Sigmoid colon (tissue), 6 donors: ENCODE measurements at regions not wholly inside any gene's neighbourhood (a gene's known extent, or its start where the extent isn't known, plus 50 kb on each side); places are given as distances from the start of the nearest gene placed in this dataset.
"Not testable (repeated sequence)": the region's sequence is repeated elsewhere in the genome, so short reads cannot be mapped to it uniquely, and the experiment has no call there.

Experiments
- DNase-seq: peaks from one replicate; pipeline ENCODE4 v3.0.0-alpha.2; 2019
- H3K27ac ChIP-seq, 4 donors: fragments of 200-600 bp; sonication (generic); one replicate each; pipeline ENCODE4 v1.5.1; 2016 to 2019; ENCODE audit warnings: mild to moderate bottlenecking in 1 of 4
- H3K27me3 ChIP-seq, 3 donors: fragments of 200-600 bp; sonication (generic); one replicate each; pipeline ENCODE4 v1.5.1; 2019; ENCODE audit warnings: mild to moderate bottlenecking in 1 of 3
- H3K36me3 ChIP-seq, 4 donors: fragments of 200-600 bp; sonication (generic); one replicate each; pipeline ENCODE4 v1.5.1; 2016 to 2019
- H3K4me1 ChIP-seq, 4 donors: fragments of 200-600 bp; sonication (generic); one replicate each; pipeline ENCODE4 v1.5.1; 2017 to 2019
- H3K4me3 ChIP-seq, 4 donors: fragments of 200-600 bp; sonication (generic); one replicate each; pipeline ENCODE4 v1.5.1; 2017 to 2019; ENCODE audit warnings: mild to moderate bottlenecking in 2 of 4, moderate library complexity in 1 of 4
- H3K9me3 ChIP-seq, 4 donors: fragments of 200-600 bp in 3 of 4; sonication (generic) in 3 of 4; one replicate each; pipeline versions ENCODE4 v1.5.1 to v1.6.1; 2013 to 2019
- EP300 ChIP-seq, 4 donors: sonication (generic); formaldehyde crosslinking; IDR thresholded peaks; one replicate each; pipeline ENCODE4 v1.6.1; 2017; ENCODE audit warnings: antibody characterized with exemption in 4 of 4
- POLR2A ChIP-seq, 2 donors: fragments of 450-650 bp; IDR thresholded peaks; one replicate each; pipeline ENCODE4 v1.6.1; 2016; ENCODE audit warnings: antibody characterized with exemption in 2 of 2, mild to moderate bottlenecking in 2 of 2, moderate library complexity in 2 of 2
- POLR2AphosphoS5 ChIP-seq, 4 donors: sonication (generic); formaldehyde crosslinking; IDR thresholded peaks; one replicate each; pipeline ENCODE4 v1.6.1; 2017; ENCODE audit warnings: antibody characterized with exemption in 4 of 4
- WGBS, 2 donors: extraction: QIAGEN DNeasy Blood & Tissue Kit; methylation state at CpG; one replicate each; pipeline ENCODE4 v1.1.7; 2013; 5-methylcytosine and 5-hydroxymethylcytosine counted together
- intact Hi-C: fragments of 100-400 bp; cut with DNase I; formaldehyde crosslinking; loops from one replicate; pipeline ENCODE4 v1.15.1; 2023
- TF ChIP-seq, protein P1 (sequence below), 4 experiments: fragments of 450-650 bp in 3 of 4; fragments of 200-600 bp in 1 of 4; IDR thresholded peaks; one replicate each; pipeline ENCODE4 v1.5.1; 2016 to 2019; ENCODE audit warnings: antibody characterized with exemption in 4 of 4, mild to moderate bottlenecking in 3 of 4, moderate library complexity in 2 of 4
- donor health status: healthy with polysubstance abuse.
- donor health status: healthy.

DNA sequence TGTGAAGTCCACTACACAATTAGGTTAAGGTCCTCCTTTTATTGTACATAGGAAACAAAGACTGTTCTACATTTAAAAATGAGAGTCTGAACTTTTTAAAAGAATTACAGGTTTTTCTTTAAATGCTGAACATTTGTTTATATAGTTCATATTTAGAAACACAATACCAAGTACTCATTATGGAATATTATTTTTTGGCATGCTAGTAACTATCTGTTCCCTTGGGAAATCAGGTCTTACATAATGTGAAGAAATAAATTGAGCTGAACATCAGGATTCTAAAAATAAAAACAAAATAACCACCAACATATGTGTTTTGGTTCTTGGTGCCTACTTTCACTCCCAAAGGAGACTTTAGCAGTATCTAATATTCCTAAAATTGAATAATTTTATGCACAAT is 230.5 kb upstream of the IZUMO3 start:
- H3K4me1 ChIP-seq: no peaks in the 10 kb centered on the region
- H3K9me3 ChIP-seq: peaks cover 0 to 13% (median 0%) of the 10 kb centered on the region in 4 donors
- H3K36me3 ChIP-seq: no peaks in the 10 kb centered on the region
- TF ChIP-seq POLR2AphosphoS5 (IDR thresholded peaks at IDR 0.05): no peak
- TF ChIP-seq, protein P1, sequence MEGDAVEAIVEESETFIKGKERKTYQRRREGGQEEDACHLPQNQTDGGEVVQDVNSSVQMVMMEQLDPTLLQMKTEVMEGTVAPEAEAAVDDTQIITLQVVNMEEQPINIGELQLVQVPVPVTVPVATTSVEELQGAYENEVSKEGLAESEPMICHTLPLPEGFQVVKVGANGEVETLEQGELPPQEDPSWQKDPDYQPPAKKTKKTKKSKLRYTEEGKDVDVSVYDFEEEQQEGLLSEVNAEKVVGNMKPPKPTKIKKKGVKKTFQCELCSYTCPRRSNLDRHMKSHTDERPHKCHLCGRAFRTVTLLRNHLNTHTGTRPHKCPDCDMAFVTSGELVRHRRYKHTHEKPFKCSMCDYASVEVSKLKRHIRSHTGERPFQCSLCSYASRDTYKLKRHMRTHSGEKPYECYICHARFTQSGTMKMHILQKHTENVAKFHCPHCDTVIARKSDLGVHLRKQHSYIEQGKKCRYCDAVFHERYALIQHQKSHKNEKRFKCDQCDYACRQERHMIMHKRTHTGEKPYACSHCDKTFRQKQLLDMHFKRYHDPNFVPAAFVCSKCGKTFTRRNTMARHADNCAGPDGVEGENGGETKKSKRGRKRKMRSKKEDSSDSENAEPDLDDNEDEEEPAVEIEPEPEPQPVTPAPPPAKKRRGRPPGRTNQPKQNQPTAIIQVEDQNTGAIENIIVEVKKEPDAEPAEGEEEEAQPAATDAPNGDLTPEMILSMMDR (IDR thresholded peaks at IDR 0.05): no peak
- TF ChIP-seq POLR2A (IDR thresholded peaks at IDR 0.05): no peak
- TF ChIP-seq EP300 (IDR thresholded peaks at IDR 0.05): no peak
- no peak overlapping the region for H3K4me3 ChIP-seq
- no peaks in the 10 kb centered on the region for H3K27me3 ChIP-seq
- intact Hi-C loops: no loop called here
- no peak overlapping the region for H3K27ac ChIP-seq
- DNase-seq: no peak

GRCh38 chr9:24774199-24774598 is 228.5 kb upstream of the IZUMO3 start:
- H3K36me3 ChIP-seq, H3K27ac ChIP-seq, H3K4me3 ChIP-seq, H3K27me3 ChIP-seq, intact Hi-C loops, DNase-seq, H3K4me1 ChIP-seq: not testable (repeated sequence)
- H3K9me3 ChIP-seq: peaks cover 0 to 13% (median 0%) of the 10 kb centered on the region in 4 donors
- WGBS, 2 donors: 90% methylated on average over 8 of the region's 8 CpGs

- intact Hi-C loops: no loop called here
- WGBS, 2 donors: 79 to 90% methylated on average over 1 of the region's 1 CpG
Measured at GRCh38 chr9:24766081-24766480, 220.4 kb upstream of the IZUMO3 start.

GRCh38 chr9:24765025-24765756 is 219.5 kb upstream of the IZUMO3 start:
- TF ChIP-seq POLR2A (IDR thresholded peaks at IDR 0.05) (no peak), EP300 (IDR thresholded peaks at IDR 0.05) (no peak), POLR2AphosphoS5 (IDR thresholded peaks at IDR 0.05) (no peak)
- TF ChIP-seq, protein P1 (IDR thresholded peaks at IDR 0.05): no peak
- Histone ChIP-seq H3K9me3 (no peaks in the 10 kb centered on the region), H3K36me3 (no peaks in the 10 kb centered on the region), H3K4me3 (no peak overlapping the region), H3K27ac (no peak overlapping the region), H3K27me3 (no peaks in the 10 kb centered on the region), H3K4me1 (no peaks in the 10 kb centered on the region)
- intact Hi-C loops: no loop called here
- WGBS, 2 donors: 60 to 64% methylated on average over 7 of the region's 7 CpGs
- DNase-seq: no peak

More at GRCh38 chr9:24766081-24766480, 220.4 kb upstream of the IZUMO3 start:
- no peak overlapping the region for H3K27ac ChIP-seq
- no peaks in the 10 kb centered on the region for H3K9me3 ChIP-seq
- no peaks in the 10 kb centered on the region for H3K4me1 ChIP-seq
- H3K4me3 ChIP-seq: no peak overlapping the region
- H3K27me3 ChIP-seq: no peaks in the 10 kb centered on the region
- no peak for TF ChIP-seq POLR2AphosphoS5 (IDR thresholded peaks at IDR 0.05)
- TF ChIP-seq EP300 (IDR thresholded peaks at IDR 0.05): no peak
- TF ChIP-seq, protein P1 (IDR thresholded peaks at IDR 0.05): no peak
- no peak for TF ChIP-seq POLR2A (IDR thresholded peaks at IDR 0.05)
- H3K36me3 ChIP-seq: no peaks in the 10 kb centered on the region
- no peak for DNase-seq

GRCh38 chr9:24738421-24738961 is 192.8 kb upstream of the IZUMO3 start:
- no peaks in the 10 kb centered on the region for H3K27me3 ChIP-seq
- 92% methylated on average over 29 of the region's 29 CpGs for WGBS, 2 donors
- H3K36me3 ChIP-seq: no peaks in the 10 kb centered on the region
- DNase-seq: no peak
- peaks cover 0 to 2% (median 0%) of the 10 kb centered on the region in 4 donors for H3K9me3 ChIP-seq
- H3K27ac ChIP-seq: no peak overlapping the region
- intact Hi-C loops: no loop called here
- TF ChIP-seq POLR2AphosphoS5 (IDR thresholded peaks at IDR 0.05): no peak
- TF ChIP-seq, protein P1 (IDR thresholded peaks at IDR 0.05): no peak
- no peak for TF ChIP-seq EP300 (IDR thresholded peaks at IDR 0.05)
- no peak for TF ChIP-seq POLR2A (IDR thresholded peaks at IDR 0.05)
- no peak overlapping the region for H3K4me3 ChIP-seq
- no peaks in the 10 kb centered on the region for H3K4me1 ChIP-seq
